D721Med (cell line): ENCODE measurements at regions not wholly inside any gene's neighbourhood (a gene's known extent, or its start where the extent isn't known, plus 50 kb on each side); places are given as distances from the start of the nearest gene placed in this dataset.

Experiments used
- DNase-seq: peaks from one replicate; pipeline ENCODE4 v3.0.0; 2011; ENCODE audit warnings: low spot score; ENCODE audit not compliant: insufficient read length
- FAIRE-seq: peaks from 2 replicates; lab custom pipeline; 2011; peaks lifted over from hg19 to GRCh38; lab: Jason Lieb, UNC
- CTCF ChIP-seq: IDR thresholded peaks from 2 replicates; pipeline ENCODE4 v1.5.1; 2012; ENCODE audit warnings: mild to moderate bottlenecking, control low read depth; ENCODE audit not compliant: insufficient read depth; ENCODE audit errors: missing control alignments

GRCh38 chr1:5231541-5232315 lies 577.3 kb downstream of the AJAP1 start:
- FAIRE-seq (no peak), DNase-seq (no peak)
- no peak for TF ChIP-seq CTCF

GRCh38 chr1:5227114-5227513 lies 572.7 kb downstream of the AJAP1 start:
- TF ChIP-seq CTCF, result no peak
- FAIRE-seq, result no peak
- DNase-seq, result no peak

- FAIRE-seq (no peak), DNase-seq (peak; percentile 34)
- no peak for TF ChIP-seq CTCF
Observed at GRCh38 chr1:5225707-5226704, 571.6 kb downstream of the AJAP1 start.

- FAIRE-seq (no peak), DNase-seq (no peak)
- TF ChIP-seq CTCF, result no peak
Observed at GRCh38 chr1:5223206-5223605, 568.8 kb downstream of the AJAP1 start.

GRCh38 chr1:5222626-5223025 lies 568.2 kb downstream of the AJAP1 start:
- no peak for TF ChIP-seq CTCF
- no peak for FAIRE-seq
- DNase-seq, result no peak

GRCh38 chr1:5221451-5221850 lies 567.0 kb downstream of the AJAP1 start:
- TF ChIP-seq CTCF, result no peak
- FAIRE-seq (no peak), DNase-seq (no peak)
